ENCODE measurements at regions not wholly inside any gene's neighbourhood (a gene's known extent, or its start where the extent isn't known, plus 50 kb on each side); places are given as distances from the start of the nearest gene placed in this dataset.

DNA sequence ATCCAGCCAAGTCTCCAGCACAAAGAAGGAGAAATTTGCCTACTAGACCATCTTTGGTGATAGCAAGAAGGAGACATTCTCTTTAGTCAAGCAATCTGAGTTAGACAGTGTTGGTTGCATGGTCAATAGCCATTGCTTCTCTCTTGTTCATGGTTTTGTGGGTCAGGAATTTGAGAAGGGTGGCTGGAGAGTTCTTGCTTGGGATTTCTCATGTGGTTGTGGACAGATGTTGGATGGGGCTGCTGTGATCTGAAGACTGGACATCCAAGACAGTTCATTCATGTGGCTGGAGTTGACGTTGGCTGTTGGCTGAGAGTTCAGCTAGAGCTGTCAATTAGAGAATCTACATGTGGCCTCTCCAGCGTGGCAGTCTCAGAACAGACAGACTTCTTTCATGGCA lies 322.3 kb upstream of the PRDM1 start:
- H3K4me2 ChIP-seq (ENCODE audit: low read length): no peak overlapping the region

DNA sequence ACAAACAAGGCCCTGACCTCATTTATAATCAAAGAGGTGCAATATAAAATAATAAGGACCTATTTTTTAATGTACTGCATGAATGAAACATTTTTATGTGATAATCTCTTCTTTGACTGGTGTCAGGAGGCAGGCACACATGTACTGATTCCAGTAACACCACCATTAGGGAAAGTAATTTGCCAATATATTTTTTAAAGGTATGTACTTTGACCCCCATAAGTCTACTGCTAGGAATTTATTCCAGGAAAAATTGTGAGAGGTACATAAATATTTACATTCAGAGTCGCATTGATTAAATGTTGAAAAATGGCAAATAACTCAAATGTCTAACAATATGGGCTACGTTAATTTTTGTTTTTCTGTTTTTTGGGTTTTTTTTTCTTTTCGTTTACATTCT lies 325.4 kb upstream of the PRDM1 start:
- Histone ChIP-seq H3K9me2 (replicated peaks; ENCODE audit: control insufficient read depth, low read length) (no peaks in the 10 kb centered on the region), H3K4me2 (ENCODE audit: low read length) (no peak overlapping the region), H3K27me3 (ENCODE audit: control insufficient read depth, low read length) (peaks cover 2% of the 10 kb centered on the region; the same call in 1 of the 2 replicates), H3K36me3 (ENCODE audit: control insufficient read depth, low read length) (no peaks in the 10 kb centered on the region), H4K20me1 (ENCODE audit: control insufficient read depth, insufficient read depth, low read depth, low read length) (no peaks in the 10 kb centered on the region), H3K9me3 (ENCODE audit: control insufficient read depth, insufficient read depth, low read length) (no peaks in the 10 kb centered on the region), H3F3A (ENCODE audit: control insufficient read depth, insufficient read depth) (no peaks in the 10 kb centered on the region), H3K4me1 (ENCODE audit: control insufficient read depth, low read length) (no peaks in the 10 kb centered on the region), H3K79me2 (ENCODE audit: control insufficient read depth, low read length) (no peaks in the 10 kb centered on the region), H3K27ac (ENCODE audit: low read depth, low read length) (no peak overlapping the region), H3K4me3 (ENCODE audit: low read length) (no peak overlapping the region)
- TF ChIP-seq EZH2phosphoT487 (IDR thresholded peaks at IDR 0.05; ENCODE audit: borderline replicate concordance, low read length): no peak
- TF ChIP-seq, protein P1, sequence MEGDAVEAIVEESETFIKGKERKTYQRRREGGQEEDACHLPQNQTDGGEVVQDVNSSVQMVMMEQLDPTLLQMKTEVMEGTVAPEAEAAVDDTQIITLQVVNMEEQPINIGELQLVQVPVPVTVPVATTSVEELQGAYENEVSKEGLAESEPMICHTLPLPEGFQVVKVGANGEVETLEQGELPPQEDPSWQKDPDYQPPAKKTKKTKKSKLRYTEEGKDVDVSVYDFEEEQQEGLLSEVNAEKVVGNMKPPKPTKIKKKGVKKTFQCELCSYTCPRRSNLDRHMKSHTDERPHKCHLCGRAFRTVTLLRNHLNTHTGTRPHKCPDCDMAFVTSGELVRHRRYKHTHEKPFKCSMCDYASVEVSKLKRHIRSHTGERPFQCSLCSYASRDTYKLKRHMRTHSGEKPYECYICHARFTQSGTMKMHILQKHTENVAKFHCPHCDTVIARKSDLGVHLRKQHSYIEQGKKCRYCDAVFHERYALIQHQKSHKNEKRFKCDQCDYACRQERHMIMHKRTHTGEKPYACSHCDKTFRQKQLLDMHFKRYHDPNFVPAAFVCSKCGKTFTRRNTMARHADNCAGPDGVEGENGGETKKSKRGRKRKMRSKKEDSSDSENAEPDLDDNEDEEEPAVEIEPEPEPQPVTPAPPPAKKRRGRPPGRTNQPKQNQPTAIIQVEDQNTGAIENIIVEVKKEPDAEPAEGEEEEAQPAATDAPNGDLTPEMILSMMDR (IDR thresholded peaks at IDR 0.05; ENCODE audit: low read depth, low read length, poor library complexity, severe bottlenecking): no peak

More for the DNA sequence above, 322.3 kb upstream of the PRDM1 start:
- no peaks in the 10 kb centered on the region for H3K36me3 ChIP-seq (ENCODE audit: control insufficient read depth, low read length)
- H3K4me3 ChIP-seq (ENCODE audit: low read length): no peak overlapping the region
- H3K4me1 ChIP-seq (ENCODE audit: control insufficient read depth, low read length): no peaks in the 10 kb centered on the region
- no peaks in the 10 kb centered on the region for H3F3A ChIP-seq (ENCODE audit: control insufficient read depth, insufficient read depth)
- no peaks in the 10 kb centered on the region for H3K9me2 ChIP-seq (replicated peaks; ENCODE audit: control insufficient read depth, low read length)
- no peaks in the 10 kb centered on the region for H3K9me3 ChIP-seq (ENCODE audit: control insufficient read depth, insufficient read depth, low read length)
- H3K27me3 ChIP-seq (ENCODE audit: control insufficient read depth, low read length): no peaks in the 10 kb centered on the region; the same call in 1 of the 2 replicates
- no peaks in the 10 kb centered on the region for H4K20me1 ChIP-seq (ENCODE audit: control insufficient read depth, insufficient read depth, low read depth, low read length)
- no peaks in the 10 kb centered on the region for H3K79me2 ChIP-seq (ENCODE audit: control insufficient read depth, low read length)
- TF ChIP-seq, protein P1 (IDR thresholded peaks at IDR 0.05; ENCODE audit: low read depth, low read length, poor library complexity, severe bottlenecking): no peak
- no peak for TF ChIP-seq EZH2phosphoT487 (IDR thresholded peaks at IDR 0.05; ENCODE audit: borderline replicate concordance, low read length)
- no peak overlapping the region for H3K27ac ChIP-seq (ENCODE audit: low read depth, low read length)

DNA sequence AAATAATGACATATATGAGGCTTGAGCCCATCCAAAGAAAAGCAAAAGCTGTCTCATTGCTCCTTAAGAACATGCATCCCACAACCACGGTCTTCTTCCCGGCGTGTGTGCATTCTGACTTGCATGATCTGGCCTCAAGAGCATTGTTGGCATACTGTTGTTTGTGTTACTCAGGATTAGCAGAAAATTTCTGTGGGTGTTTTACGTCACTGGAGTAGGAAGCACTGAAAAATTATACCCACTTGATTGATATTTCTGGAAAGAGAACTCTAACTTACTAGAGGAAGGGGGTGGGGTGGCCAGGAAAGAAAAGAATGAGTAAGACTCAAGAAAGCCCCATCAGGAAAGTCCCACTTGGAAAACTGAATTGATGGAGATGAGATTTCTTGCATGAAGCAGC lies 326.2 kb upstream of the PRDM1 start:
- H3K4me3 ChIP-seq (ENCODE audit: low read length): no peak overlapping the region
- TF ChIP-seq, protein P1 (IDR thresholded peaks at IDR 0.05; ENCODE audit: low read depth, low read length, poor library complexity, severe bottlenecking): no peak
- no peak for TF ChIP-seq EZH2phosphoT487 (IDR thresholded peaks at IDR 0.05; ENCODE audit: borderline replicate concordance, low read length)
- H3K79me2 ChIP-seq (ENCODE audit: control insufficient read depth, low read length): no peaks in the 10 kb centered on the region
- H3K9me2 ChIP-seq (replicated peaks; ENCODE audit: control insufficient read depth, low read length): no peaks in the 10 kb centered on the region
- H3K27ac ChIP-seq (ENCODE audit: low read depth, low read length): no peak overlapping the region
- peaks cover 2% of the 10 kb centered on the region; the same call in 1 of the 2 replicates for H3K27me3 ChIP-seq (ENCODE audit: control insufficient read depth, low read length)
- H3K4me2 ChIP-seq (ENCODE audit: low read length): no peak overlapping the region
- H3K9me3 ChIP-seq (ENCODE audit: control insufficient read depth, insufficient read depth, low read length): no peaks in the 10 kb centered on the region
- H3K36me3 ChIP-seq (ENCODE audit: control insufficient read depth, low read length): no peaks in the 10 kb centered on the region
- H4K20me1 ChIP-seq (ENCODE audit: control insufficient read depth, insufficient read depth, low read depth, low read length): no peaks in the 10 kb centered on the region
- no peaks in the 10 kb centered on the region for H3F3A ChIP-seq (ENCODE audit: control insufficient read depth, insufficient read depth)
- no peaks in the 10 kb centered on the region for H3K4me1 ChIP-seq (ENCODE audit: control insufficient read depth, low read length)

All from DOHH2 (cell line).